ENCODE measurements at regions not wholly inside any gene's neighbourhood (a gene's known extent, or its start where the extent isn't known, plus 50 kb on each side); places are given as distances from the start of the nearest gene placed in this dataset.

- Histone ChIP-seq H3K4me3 (replicated peaks in 1 of 2; ENCODE audit: low read depth in 1 of 2, low read length in 2 of 2) (no peak overlapping the region), H2AFZ (ENCODE audit: low read depth, low read length, poor library complexity, severe bottlenecking) (no peak overlapping the region), H3K4me1 (ENCODE audit: control insufficient read depth in 1 of 2, insufficient read depth in 2 of 2, low read length in 2 of 2) (no peaks in the 10 kb centered on the region), H3K9me2 (ENCODE audit: insufficient read depth) (no peaks in the 10 kb centered on the region), H3K36me3 (ENCODE audit: control insufficient read depth in 1 of 2, insufficient read depth in 2 of 2, low read length in 2 of 2) (no peaks in the 10 kb centered on the region), H3K27ac (ENCODE audit: low read depth, low read length) (no peak overlapping the region), H4K20me1 (ENCODE audit: insufficient read depth) (no peaks in the 10 kb centered on the region), H3K4me2 (ENCODE audit: low read length) (no peak overlapping the region), H3K9me3 (ENCODE audit: control insufficient read depth in 1 of 2, insufficient read depth in 1 of 2, low read depth in 1 of 2, low read length in 2 of 2) (no peaks in the 10 kb centered on the region; a peak in 2 of 4 replicates), H3K27me3 (ENCODE audit: insufficient read depth, low read length) (no peaks in the 10 kb centered on the region), H3K9ac (ENCODE audit: low read length) (no peak overlapping the region), H3K79me2 (ENCODE audit: insufficient read depth, low read length) (no peaks in the 10 kb centered on the region)
- intact Hi-C loops (cut with micrococcal nuclease) = no loop called here
- BruUV-seq (replicated peaks) = no TSS peak
- TF ChIP-seq CEBPB (IDR thresholded peaks at IDR 0.05; ENCODE audit: low read depth) = no peak
- TF ChIP-seq EGR1 (IDR thresholded peaks at IDR 0.05; ENCODE audit: low read depth) = no peak
- no peak for ATAC-seq
- CTCF ChIA-PET = no interaction called here
- RAD21 ChIA-PET (ENCODE audit: low non-redundant PET in 1 of 2, low total read pairs in 2 of 2, uncharacterized antibody in 2 of 2, unreplicated experiment in 2 of 2) = no interaction called here
- POLR2A ChIA-PET = no interaction called here
- no peak for DNase-seq (ENCODE audit: low read depth, low spot score)
Measured at GRCh38 chr2:6429210-6429986, 436.3 kb downstream of the CMPK2 start.

DNA sequence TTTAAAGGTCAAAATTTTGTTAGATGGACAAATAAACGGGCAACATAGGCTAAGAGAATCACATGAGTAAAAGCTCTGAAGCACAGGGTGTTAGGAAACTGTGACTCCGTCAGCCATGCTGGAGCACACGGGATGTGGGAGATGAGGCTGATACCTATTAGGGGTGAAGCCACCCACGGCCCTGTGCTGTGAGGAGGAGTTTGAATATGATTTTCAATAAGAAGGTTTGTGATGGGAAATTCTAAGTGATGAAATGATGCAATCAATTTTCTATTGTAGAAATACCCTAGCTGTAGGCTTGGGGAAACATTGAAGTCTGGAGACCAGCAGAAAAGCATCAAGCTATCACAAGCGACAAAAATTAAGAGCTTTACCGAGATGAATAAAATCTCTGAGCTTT, 431.3 kb downstream of the CMPK2 start:
- Histone ChIP-seq H3K79me2 (ENCODE audit: insufficient read depth, low read length) (no peaks in the 10 kb centered on the region), H3K9me2 (ENCODE audit: insufficient read depth) (no peaks in the 10 kb centered on the region), H3K4me3 (replicated peaks in 1 of 2; ENCODE audit: low read depth in 1 of 2, low read length in 2 of 2) (no peak overlapping the region), H3K9me3 (ENCODE audit: control insufficient read depth in 1 of 2, insufficient read depth in 1 of 2, low read depth in 1 of 2, low read length in 2 of 2) (peaks cover 0 to 3% of the 10 kb centered on the region in 2 experiments; a peak in 2 of 4 replicates), H3K27me3 (ENCODE audit: insufficient read depth, low read length) (no peaks in the 10 kb centered on the region), H3K4me2 (ENCODE audit: low read length) (no peak overlapping the region), H3K36me3 (ENCODE audit: control insufficient read depth in 1 of 2, insufficient read depth in 2 of 2, low read length in 2 of 2) (no peaks in the 10 kb centered on the region), H2AFZ (ENCODE audit: low read depth, low read length, poor library complexity, severe bottlenecking) (no peak overlapping the region), H3K4me1 (ENCODE audit: control insufficient read depth in 1 of 2, insufficient read depth in 2 of 2, low read length in 2 of 2) (no peaks in the 10 kb centered on the region), H3K27ac (ENCODE audit: low read depth, low read length) (no peak overlapping the region), H3K9ac (ENCODE audit: low read length) (no peak overlapping the region), H4K20me1 (ENCODE audit: insufficient read depth) (no peaks in the 10 kb centered on the region)
- ChIA-PET POLR2A (no interaction called here), RAD21 (ENCODE audit: low non-redundant PET in 1 of 2, low total read pairs in 2 of 2, uncharacterized antibody in 2 of 2, unreplicated experiment in 2 of 2) (no interaction called here), CTCF (no interaction called here)
- no peak for ATAC-seq
- BruUV-seq (replicated peaks) = no TSS peak
- no peak for DNase-seq (ENCODE audit: low read depth, low spot score)
- TF ChIP-seq CEBPB (IDR thresholded peaks at IDR 0.05; ENCODE audit: low read depth) (no peak), JUND (IDR thresholded peaks at IDR 0.05) (no peak), SP1 (IDR thresholded peaks at IDR 0.05; ENCODE audit: low read depth) (no peak), ZNF274 (IDR thresholded peaks at IDR 0.05; ENCODE audit: low read depth, low read length) (no peak), EGR1 (IDR thresholded peaks at IDR 0.05; ENCODE audit: low read depth) (no peak), CTCF (IDR thresholded peaks at IDR 0.05 in 2 of 3, conservative IDR thresholded peaks at IDR 0.05 in 1 of 3; ENCODE audit: borderline replicate concordance in 1 of 3, insufficient read depth in 1 of 3, low read depth in 2 of 3, low read length in 2 of 3) (no peak), ZFX (IDR thresholded peaks at IDR 0.05) (no peak), EZH2 (IDR thresholded peaks at IDR 0.05) (no peak), SIN3A (IDR thresholded peaks at IDR 0.05; ENCODE audit: low read depth) (no peak)
- intact Hi-C loops (cut with micrococcal nuclease) = no loop called here

Measured in HCT116 (cell line).